Esophagus (tissue), 2 donors: ENCODE measurements at regions not wholly inside any gene's neighbourhood (a gene's known extent, or its start where the extent isn't known, plus 50 kb on each side); places are given as distances from the start of the nearest gene placed in this dataset.

Experiments used
- H3K27ac ChIP-seq, 2 donors: one replicate each; pipeline ENCODE4 v1.5.1; 2013; ENCODE audit warnings: low read depth in 2 of 2, mild to moderate bottlenecking in 2 of 2, inconsistent platforms in 1 of 2, low read length in 1 of 2, moderate library complexity in 1 of 2
- H3K27me3 ChIP-seq, 2 donors: one replicate each; pipeline ENCODE4 v1.6.1; 2013; ENCODE audit warnings: low read length in 2 of 2, control low read depth in 1 of 2, mild to moderate bottlenecking in 1 of 2; ENCODE audit not compliant: insufficient read depth in 2 of 2, control insufficient read depth in 1 of 2
- H3K36me3 ChIP-seq, 2 donors: one replicate each; pipeline ENCODE4 v1.6.1; 2013; ENCODE audit warnings: low read length in 1 of 2; ENCODE audit not compliant: control insufficient read depth in 2 of 2, insufficient read depth in 2 of 2
- H3K4me1 ChIP-seq, 2 donors: one replicate each; pipeline ENCODE4 v1.6.1; 2013; ENCODE audit warnings: low read length in 1 of 2; ENCODE audit not compliant: control insufficient read depth in 2 of 2, insufficient read depth in 2 of 2
- H3K4me3 ChIP-seq, 2 donors: one replicate each; pipeline ENCODE4 v1.5.1; 2013; ENCODE audit warnings: low read length in 2 of 2, mild to moderate bottlenecking in 2 of 2, low read depth in 1 of 2, moderate library complexity in 1 of 2
- H3K9me3 ChIP-seq, 2 donors: one replicate each; pipeline ENCODE4 v1.6.1; 2013; ENCODE audit warnings: mild to moderate bottlenecking in 2 of 2, low read depth in 1 of 2, low read length in 1 of 2, moderate library complexity in 1 of 2; ENCODE audit not compliant: control insufficient read depth in 2 of 2, insufficient read depth in 1 of 2
- WGBS, 2 donors: extraction: QIAGEN DNeasy Blood & Tissue Kit; methylation state at CpG; one replicate each; pipeline ENCODE4 v1.1.7; 2013; 5-methylcytosine and 5-hydroxymethylcytosine counted together
- donor health status: healthy with polysubstance abuse.
- donor health status: Bipolar disorder and iron deficiency.

- 39 to 50% methylated on average over 5 of the region's 5 CpGs for WGBS, 2 donors
- Histone ChIP-seq H3K27ac (no peak overlapping the region), H3K4me3 (no peak overlapping the region), H3K4me1 (no peaks in the 10 kb centered on the region), H3K9me3 (peaks cover 0 to 4% of the 10 kb centered on the region in 2 donors), H3K36me3 (no peaks in the 10 kb centered on the region), H3K27me3 (no peaks in the 10 kb centered on the region)
Measured at GRCh38 chrX:39627257-39627656, 470.5 kb downstream of the BCOR start.

GRCh38 chrX:39629001-39629400 lies 468.8 kb downstream of the BCOR start:
- 96 to 97% methylated on average over 1 of the region's 1 CpG for WGBS, 2 donors

GRCh38 chrX:39630344-39630743 lies 467.4 kb downstream of the BCOR start:
- Histone ChIP-seq H3K36me3 (no peaks in the 10 kb centered on the region), H3K4me3 (no peak overlapping the region), H3K27me3 (peaks cover 0 to 3% of the 10 kb centered on the region in 2 donors), H3K4me1 (no peaks in the 10 kb centered on the region), H3K9me3 (no peaks in the 10 kb centered on the region), H3K27ac (no peak overlapping the region)
- WGBS, 2 donors = 73% methylated on average over 2 of the region's 2 CpGs

More at GRCh38 chrX:39629001-39629400, 468.8 kb downstream of the BCOR start:
- H3K4me1 ChIP-seq = no peaks in the 10 kb centered on the region
- no peak overlapping the region for H3K4me3 ChIP-seq
- H3K9me3 ChIP-seq = peaks cover 0 to under 1% of the 10 kb centered on the region in 2 donors
- no peak overlapping the region for H3K27ac ChIP-seq
- peaks cover 0 to 3% of the 10 kb centered on the region in 2 donors for H3K27me3 ChIP-seq
- no peaks in the 10 kb centered on the region for H3K36me3 ChIP-seq

GRCh38 chrX:39631276-39632229 lies 466.2 kb downstream of the BCOR start:
- 90 to 94% methylated on average over 4 of the region's 4 CpGs for WGBS, 2 donors
- Histone ChIP-seq H3K27me3 (peaks cover 0 to 3% of the 10 kb centered on the region in 2 donors), H3K4me3 (no peak overlapping the region), H3K4me1 (no peaks in the 10 kb centered on the region), H3K36me3 (no peaks in the 10 kb centered on the region), H3K9me3 (no peaks in the 10 kb centered on the region), H3K27ac (no peak overlapping the region)

GRCh38 chrX:39633293-39633692 lies 464.5 kb downstream of the BCOR start:
- WGBS, 2 donors = 64 to 65% methylated on average over 2 of the region's 2 CpGs
- H3K36me3 ChIP-seq = no peaks in the 10 kb centered on the region
- no peaks in the 10 kb centered on the region for H3K9me3 ChIP-seq
- no peaks in the 10 kb centered on the region for H3K4me1 ChIP-seq
- H3K27me3 ChIP-seq = peaks cover 0 to 3% of the 10 kb centered on the region in 2 donors
- H3K27ac ChIP-seq = no peak overlapping the region
- H3K4me3 ChIP-seq = no peak overlapping the region

- no peak overlapping the region for H3K4me3 ChIP-seq
- WGBS, 2 donors = 69 to 73% methylated on average over 3 of the region's 3 CpGs
Measured at GRCh38 chrX:39636481-39636880, 461.3 kb downstream of the BCOR start.

GRCh38 chrX:39638526-39638925 lies 459.2 kb downstream of the BCOR start:
- peaks cover 0 to under 1% of the 10 kb centered on the region in 2 donors for H3K27me3 ChIP-seq
- WGBS, 2 donors = 70 to 82% methylated on average over 2 of the region's 2 CpGs
- H3K4me1 ChIP-seq = no peaks in the 10 kb centered on the region

More at GRCh38 chrX:39636481-39636880, 461.3 kb downstream of the BCOR start:
- no peaks in the 10 kb centered on the region for H3K4me1 ChIP-seq
- H3K27ac ChIP-seq = no peak overlapping the region
- peaks cover 0 to 3% of the 10 kb centered on the region in 2 donors for H3K27me3 ChIP-seq
- no peaks in the 10 kb centered on the region for H3K9me3 ChIP-seq
- H3K36me3 ChIP-seq = no peaks in the 10 kb centered on the region

GRCh38 chrX:39639871-39640270 lies 457.9 kb downstream of the BCOR start:
- Histone ChIP-seq H3K4me3 (no peak overlapping the region), H3K36me3 (no peaks in the 10 kb centered on the region), H3K4me1 (no peaks in the 10 kb centered on the region), H3K27ac (no peak overlapping the region), H3K27me3 (no peaks in the 10 kb centered on the region), H3K9me3 (no peaks in the 10 kb centered on the region)
- 81 to 91% methylated on average over 4 of the region's 4 CpGs for WGBS, 2 donors

More at GRCh38 chrX:39638526-39638925, 459.2 kb downstream of the BCOR start:
- Histone ChIP-seq H3K4me3 (no peak overlapping the region), H3K27ac (no peak overlapping the region), H3K36me3 (no peaks in the 10 kb centered on the region), H3K9me3 (no peaks in the 10 kb centered on the region)

GRCh38 chrX:39640866-39641265 lies 456.9 kb downstream of the BCOR start:
- no peak overlapping the region for H3K4me3 ChIP-seq
- H3K36me3 ChIP-seq = no peaks in the 10 kb centered on the region
- H3K4me1 ChIP-seq = no peaks in the 10 kb centered on the region
- peaks cover 0 to 2% of the 10 kb centered on the region in 2 donors for H3K9me3 ChIP-seq
- WGBS, 2 donors = 82 to 87% methylated on average over 2 of the region's 2 CpGs
- H3K27me3 ChIP-seq = no peaks in the 10 kb centered on the region
- H3K27ac ChIP-seq = no peak overlapping the region
